ENCODE measurements at regions not wholly inside any gene's neighbourhood (a gene's known extent, or its start where the extent isn't known, plus 50 kb on each side); places are given as distances from the start of the nearest gene placed in this dataset.

- TF ChIP-seq POLR2A (IDR thresholded peaks at IDR 0.05) (no peak), CTCF (IDR thresholded peaks at IDR 0.05 in 4 of 5, conservative IDR thresholded peaks at IDR 0.05 in 1 of 5) (no peak)
These were observed 2702.5 kb downstream of the PCDH7 start for GRCh38 chr4:33422656-33423055.
